Tibial artery (tissue), 4 donors: ENCODE measurements at regions not wholly inside any gene's neighbourhood (a gene's known extent, or its start where the extent isn't known, plus 50 kb on each side); places are given as distances from the start of the nearest gene placed in this dataset.
"Not testable (repeated sequence)": the region's sequence is repeated elsewhere in the genome, so short reads cannot be mapped to it uniquely, and the experiment has no call there.

ENCODE experiments used
- DNase-seq, 2 donors: peaks; one replicate each; pipeline ENCODE4 v3.0.0-alpha.2; 2019
- H3K27ac ChIP-seq, 2 donors: fragments of 200-600 bp; sonication (generic) in 1 of 2; 1 replicate in 1 of 2; 2 replicates in 1 of 2; pipeline ENCODE4 v1.5.1; 2018 to 2019; ENCODE audit warnings: mild to moderate bottlenecking in 1 of 2
- H3K27me3 ChIP-seq, 2 donors: fragments of 200-600 bp; sonication (generic) in 1 of 2; one replicate each; pipeline versions ENCODE4 v1.5.1 to v1.6.0; 2016 to 2019
- H3K36me3 ChIP-seq, 3 donors: fragments of 200-600 bp; sonication (generic) in 2 of 3; one replicate each; pipeline ENCODE4 v1.5.1; 2016 to 2019; ENCODE audit warnings: mild to moderate bottlenecking in 2 of 3
- H3K4me1 ChIP-seq, 4 donors: fragments of 200-600 bp; sonication (generic) in 2 of 4; 1 replicate in 3 of 4; 2 replicates in 1 of 4; pipeline ENCODE4 v1.5.1; 2016 to 2019
- H3K4me3 ChIP-seq, 2 donors: fragments of 200-600 bp; sonication (generic) in 1 of 2; 1 replicate in 1 of 2; 2 replicates in 1 of 2; pipeline ENCODE4 v1.5.1; 2018 to 2019; ENCODE audit warnings: mild to moderate bottlenecking in 2 of 2
- H3K9me3 ChIP-seq, 3 donors: fragments of 200-600 bp; sonication (generic) in 1 of 3; one replicate each; pipeline ENCODE4 v1.5.1; 2016 to 2019
- CTCF ChIP-seq, 2 experiments: fragments of 200-600 bp in 1 of 2; fragments of 450-650 bp in 1 of 2; IDR thresholded peaks; one replicate each; pipeline ENCODE4 v1.5.1; 2017 to 2019; ENCODE audit warnings: antibody characterized with exemption in 2 of 2, mild to moderate bottlenecking in 1 of 2, moderate library complexity in 1 of 2
- intact Hi-C: fragments of 100-400 bp; cut with DNase I; formaldehyde crosslinking; loops from one replicate; pipeline ENCODE4 v1.15.0; 2023; ENCODE audit warnings: low total_unique reads

- intact Hi-C loops, result no loop called here
- no peak for TF ChIP-seq CTCF (IDR thresholded peaks at IDR 0.05)
- Histone ChIP-seq H3K9me3 (peaks cover 0 to 14% (median 9%) of the 10 kb centered on the region in 3 donors), H3K4me3 (no peak overlapping the region), H3K27me3 (no peaks in the 10 kb centered on the region), H3K36me3 (no peaks in the 10 kb centered on the region), H3K4me1 (no peaks in the 10 kb centered on the region), H3K27ac (no peak overlapping the region)
- DNase-seq, result no peak
Observed at GRCh38 chr3:146359841-146360240, 108.9 kb upstream of the PLSCR4 start.

- H3K4me1 ChIP-seq, result not testable (repeated sequence)
Observed at GRCh38 chr3:146354421-146354820, 103.5 kb upstream of the PLSCR4 start.

GRCh38 chr3:146350852-146351251 lies 99.9 kb upstream of the PLSCR4 start:
- H3K4me1 ChIP-seq, result no peaks in the 10 kb centered on the region
- H3K4me3 ChIP-seq, result no peak overlapping the region
- H3K27ac ChIP-seq, result no peak overlapping the region
- no peaks in the 10 kb centered on the region for H3K9me3 ChIP-seq
- no peak for DNase-seq
- intact Hi-C loops, result no loop called here
- TF ChIP-seq CTCF (IDR thresholded peaks at IDR 0.05), result no peak
- H3K27me3 ChIP-seq, result no peaks in the 10 kb centered on the region
- H3K36me3 ChIP-seq, result no peaks in the 10 kb centered on the region

More at GRCh38 chr3:146354421-146354820, 103.5 kb upstream of the PLSCR4 start:
- H3K27ac ChIP-seq, H3K36me3 ChIP-seq, intact Hi-C loops, H3K4me3 ChIP-seq, DNase-seq, H3K27me3 ChIP-seq, H3K9me3 ChIP-seq: not testable (repeated sequence)

GRCh38 chr3:146345900-146346299 lies 95.0 kb upstream of the PLSCR4 start:
- Histone ChIP-seq H3K4me1 (no peaks in the 10 kb centered on the region), H3K36me3 (no peaks in the 10 kb centered on the region), H3K27me3 (no peaks in the 10 kb centered on the region), H3K27ac (no peak overlapping the region), H3K9me3 (no peaks in the 10 kb centered on the region), H3K4me3 (no peak overlapping the region)
- intact Hi-C loops, result no loop called here
- DNase-seq, result no peak
- TF ChIP-seq CTCF (IDR thresholded peaks at IDR 0.05), result no peak

- intact Hi-C loops, result no loop called here
- H3K4me1 ChIP-seq, result no peaks in the 10 kb centered on the region
Observed at GRCh38 chr3:146343551-146343950, 92.6 kb upstream of the PLSCR4 start.

GRCh38 chr3:146342989-146343388 lies 92.1 kb upstream of the PLSCR4 start:
- TF ChIP-seq CTCF (IDR thresholded peaks at IDR 0.05), result no peak
- Histone ChIP-seq H3K36me3 (no peaks in the 10 kb centered on the region), H3K4me3 (no peak overlapping the region), H3K27me3 (no peaks in the 10 kb centered on the region), H3K9me3 (no peaks in the 10 kb centered on the region), H3K4me1 (no peaks in the 10 kb centered on the region), H3K27ac (no peak overlapping the region)
- no peak for DNase-seq
- intact Hi-C loops, result no loop called here

More at GRCh38 chr3:146343551-146343950, 92.6 kb upstream of the PLSCR4 start:
- H3K4me3 ChIP-seq, result no peak overlapping the region
- H3K27me3 ChIP-seq, result no peaks in the 10 kb centered on the region
- no peak for TF ChIP-seq CTCF (IDR thresholded peaks at IDR 0.05)
- no peaks in the 10 kb centered on the region for H3K36me3 ChIP-seq
- no peak for DNase-seq
- no peaks in the 10 kb centered on the region for H3K9me3 ChIP-seq
- no peak overlapping the region for H3K27ac ChIP-seq
